Kidney (tissue), 13 donors: ENCODE measurements at regions not wholly inside any gene's neighbourhood (a gene's known extent, or its start where the extent isn't known, plus 50 kb on each side); places are given as distances from the start of the nearest gene placed in this dataset.

ENCODE experiments used
- DNase-seq, 5 donors: peaks; one replicate each; pipeline ENCODE4 v3.0.0-alpha.2; 2013 to 2020
- FAIRE-seq: peaks from 2 replicates; lab custom pipeline; 2012; peaks lifted over from hg19 to GRCh38; lab: Jason Lieb, UNC
- H3K27ac ChIP-seq, 2 donors: one replicate each; pipeline ENCODE4 v1.7.0; 2013; ENCODE audit warnings: low read depth in 2 of 2, low read length in 2 of 2, inconsistent platforms in 1 of 2
- H3K27me3 ChIP-seq: one replicate; pipeline ENCODE4 v1.7.1; 2013; ENCODE audit warnings: low read length, inconsistent platforms; ENCODE audit not compliant: control insufficient read depth, insufficient read depth
- H3K36me3 ChIP-seq, 3 donors: one replicate each; pipeline versions ENCODE4 v1.7.0 to v1.7.1; 2013; ENCODE audit warnings: low read length in 3 of 3, control low read depth in 1 of 3, inconsistent platforms in 1 of 3; ENCODE audit not compliant: insufficient read depth in 3 of 3, control insufficient read depth in 2 of 3
- H3K4me1 ChIP-seq, 3 donors: one replicate each; pipeline versions ENCODE4 v1.7.0 to v1.7.1; 2013; ENCODE audit warnings: low read length in 3 of 3, inconsistent platforms in 1 of 3, low read depth in 1 of 3; ENCODE audit not compliant: control insufficient read depth in 2 of 3, insufficient read depth in 2 of 3
- H3K4me3 ChIP-seq, 3 donors: one replicate each; pipeline versions ENCODE4 v1.7.0 to v1.8.1; 2013; ENCODE audit warnings: low read length in 3 of 3, control low read depth in 1 of 3, inconsistent platforms in 1 of 3
- H3K9ac ChIP-seq, 3 donors: one replicate each; pipeline versions ENCODE4 v1.7.0 to v1.7.1; 2013; ENCODE audit warnings: low read length in 3 of 3, control low read depth in 1 of 3, inconsistent platforms in 1 of 3
- H3K9me3 ChIP-seq, 3 donors: one replicate each; pipeline versions ENCODE4 v1.7.0 to v1.7.1; 2013; ENCODE audit warnings: low read length in 3 of 3, control low read depth in 1 of 3, inconsistent platforms in 1 of 3; ENCODE audit not compliant: control insufficient read depth in 2 of 3, insufficient read depth in 1 of 3
- intact Hi-C: fragments of 100-400 bp; cut with DNase I; formaldehyde crosslinking; loops from one replicate; pipeline ENCODE4 v1.11.1; 2022
- TF ChIP-seq, protein P1 (sequence below): IDR thresholded peaks from 3 replicates; pipeline ENCODE4 v1.5.1; 2012; ENCODE audit warnings: mild to moderate bottlenecking, moderate library complexity, borderline replicate concordance; ENCODE audit not compliant: insufficient read depth; ENCODE audit errors: extremely low read depth
- donor health status: control.
- donor health status: control.
- donor health status: control.
- donor health status: control.
- donor health status: control.
- donor health status: DM: yes; HTN: yes; CAD: no.
- donor health status: Normal renal cell carcinoma (clear cell type).

DNA sequence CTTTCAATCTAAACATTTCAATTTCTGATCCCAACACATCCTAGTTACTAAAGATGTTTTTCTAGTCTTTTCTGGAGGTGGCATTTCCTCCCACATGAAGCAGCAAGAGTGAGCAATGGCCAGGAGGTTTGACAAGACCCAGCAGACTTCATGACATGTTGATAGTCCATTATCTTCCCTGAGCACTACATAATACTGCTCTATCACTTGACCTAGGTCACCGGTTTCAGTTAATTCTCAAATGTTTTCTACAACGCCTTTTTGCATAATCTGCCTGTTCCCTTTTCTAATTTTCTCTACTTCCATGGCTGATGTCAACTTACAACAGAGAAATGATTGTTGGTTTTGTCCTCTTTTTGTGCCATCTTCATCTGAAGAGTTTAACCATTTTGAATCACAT, 62.0 kb upstream of the GPRIN3 start:
- Histone ChIP-seq H3K4me3 (no peak overlapping the region), H3K9ac (no peak overlapping the region), H3K27ac (no peak overlapping the region), H3K4me1 (no peaks in the 10 kb centered on the region), H3K36me3 (no peaks in the 10 kb centered on the region), H3K27me3 (no peaks in the 10 kb centered on the region), H3K9me3 (no peaks in the 10 kb centered on the region)
- TF ChIP-seq, protein P1, sequence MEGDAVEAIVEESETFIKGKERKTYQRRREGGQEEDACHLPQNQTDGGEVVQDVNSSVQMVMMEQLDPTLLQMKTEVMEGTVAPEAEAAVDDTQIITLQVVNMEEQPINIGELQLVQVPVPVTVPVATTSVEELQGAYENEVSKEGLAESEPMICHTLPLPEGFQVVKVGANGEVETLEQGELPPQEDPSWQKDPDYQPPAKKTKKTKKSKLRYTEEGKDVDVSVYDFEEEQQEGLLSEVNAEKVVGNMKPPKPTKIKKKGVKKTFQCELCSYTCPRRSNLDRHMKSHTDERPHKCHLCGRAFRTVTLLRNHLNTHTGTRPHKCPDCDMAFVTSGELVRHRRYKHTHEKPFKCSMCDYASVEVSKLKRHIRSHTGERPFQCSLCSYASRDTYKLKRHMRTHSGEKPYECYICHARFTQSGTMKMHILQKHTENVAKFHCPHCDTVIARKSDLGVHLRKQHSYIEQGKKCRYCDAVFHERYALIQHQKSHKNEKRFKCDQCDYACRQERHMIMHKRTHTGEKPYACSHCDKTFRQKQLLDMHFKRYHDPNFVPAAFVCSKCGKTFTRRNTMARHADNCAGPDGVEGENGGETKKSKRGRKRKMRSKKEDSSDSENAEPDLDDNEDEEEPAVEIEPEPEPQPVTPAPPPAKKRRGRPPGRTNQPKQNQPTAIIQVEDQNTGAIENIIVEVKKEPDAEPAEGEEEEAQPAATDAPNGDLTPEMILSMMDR = no peak
- no peak for FAIRE-seq
- intact Hi-C loops = no loop called here
- DNase-seq = no peak

DNA sequence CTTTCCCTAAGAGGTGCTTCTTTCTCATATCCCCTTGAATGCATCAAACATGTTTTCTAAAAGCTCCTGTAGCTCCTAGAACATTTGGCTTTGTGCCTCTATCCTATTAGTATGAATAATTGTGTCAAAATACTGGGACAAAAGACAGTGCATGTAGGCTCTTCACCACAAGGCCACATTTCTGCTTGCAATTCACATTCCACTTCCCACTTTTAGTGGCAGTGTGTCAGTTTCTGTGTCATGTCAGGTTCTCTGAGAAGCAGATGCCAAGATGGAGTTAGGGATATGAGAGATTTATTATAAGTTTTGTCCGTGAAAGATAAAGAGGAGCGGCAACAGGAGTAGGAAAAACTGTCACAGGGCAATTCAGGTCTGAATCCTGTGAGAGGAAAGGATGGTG, 61.3 kb upstream of the GPRIN3 start:
- H3K36me3 ChIP-seq = no peaks in the 10 kb centered on the region
- H3K4me1 ChIP-seq = no peaks in the 10 kb centered on the region
- no peak overlapping the region for H3K4me3 ChIP-seq
- TF ChIP-seq, protein P1 = no peak
- FAIRE-seq = no peak
- no peaks in the 10 kb centered on the region for H3K9me3 ChIP-seq
- H3K27me3 ChIP-seq = no peaks in the 10 kb centered on the region
- no peak for DNase-seq
- intact Hi-C loops = no loop called here
- H3K9ac ChIP-seq = no peak overlapping the region
- H3K27ac ChIP-seq = no peak overlapping the region

DNA sequence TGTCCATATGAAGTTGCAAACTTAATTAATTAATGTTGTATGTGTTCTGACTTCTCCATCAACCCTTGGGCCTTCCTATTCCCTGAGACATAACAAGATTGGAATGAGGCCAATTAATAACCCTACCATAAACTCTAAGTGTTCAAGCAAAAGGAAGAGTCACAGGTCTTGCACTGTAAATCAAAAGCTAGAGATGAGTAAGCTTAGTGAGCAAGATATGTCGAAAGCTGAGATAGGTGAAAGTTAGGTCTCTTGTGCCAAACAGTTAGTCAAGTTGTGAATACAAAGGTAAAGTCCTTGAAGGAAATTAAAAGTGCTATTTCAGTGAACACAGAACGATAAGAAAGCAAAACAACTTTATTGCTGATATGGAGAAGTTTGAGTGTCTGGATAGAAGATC, 58.2 kb upstream of the GPRIN3 start:
- no peak overlapping the region for H3K27ac ChIP-seq
- no peak for FAIRE-seq

More for the DNA sequence above, 58.2 kb upstream of the GPRIN3 start:
- no peak overlapping the region for H3K9ac ChIP-seq
- TF ChIP-seq, protein P1 = no peak
- H3K27me3 ChIP-seq = no peaks in the 10 kb centered on the region
- no peaks in the 10 kb centered on the region for H3K4me1 ChIP-seq
- no peaks in the 10 kb centered on the region for H3K9me3 ChIP-seq
- no peak overlapping the region for H3K4me3 ChIP-seq
- H3K36me3 ChIP-seq = no peaks in the 10 kb centered on the region
- DNase-seq = no peak
- intact Hi-C loops = no loop called here
